ENCODE measurements at regions not wholly inside any gene's neighbourhood (a gene's known extent, or its start where the extent isn't known, plus 50 kb on each side); places are given as distances from the start of the nearest gene placed in this dataset.

DNA sequence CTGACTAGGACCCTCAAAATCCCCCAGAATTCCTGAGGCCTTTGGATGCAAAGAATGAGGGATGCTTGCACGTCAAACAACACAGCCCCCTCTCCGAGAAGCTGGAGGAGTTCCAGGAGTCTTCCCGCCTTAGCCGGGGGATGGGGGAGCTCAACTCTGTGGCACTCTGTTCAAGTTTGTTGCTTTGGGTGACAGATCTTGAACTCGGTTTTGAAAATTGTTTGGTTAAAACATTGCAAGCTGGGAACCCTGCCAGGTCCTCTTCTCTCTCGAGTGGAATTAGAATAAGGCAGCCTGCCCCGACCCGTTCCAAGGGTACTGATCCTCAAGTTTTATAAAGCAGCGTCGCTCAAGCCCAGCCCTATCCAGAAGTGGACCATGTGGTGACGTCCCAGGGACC is 244.1 kb downstream of the LOXHD1 start:
- TF ChIP-seq ETV6 (CRISPR knock-in tag; IDR thresholded peaks at IDR 0.05) (no peak), TEAD4 (CRISPR knock-in tag; IDR thresholded peaks at IDR 0.05) (no peak), RORB (CRISPR knock-in tag; IDR thresholded peaks at IDR 0.05) (no peak), ATF1 (CRISPR knock-in tag; IDR thresholded peaks at IDR 0.05) (no peak)
- TF ChIP-seq, protein P1, sequence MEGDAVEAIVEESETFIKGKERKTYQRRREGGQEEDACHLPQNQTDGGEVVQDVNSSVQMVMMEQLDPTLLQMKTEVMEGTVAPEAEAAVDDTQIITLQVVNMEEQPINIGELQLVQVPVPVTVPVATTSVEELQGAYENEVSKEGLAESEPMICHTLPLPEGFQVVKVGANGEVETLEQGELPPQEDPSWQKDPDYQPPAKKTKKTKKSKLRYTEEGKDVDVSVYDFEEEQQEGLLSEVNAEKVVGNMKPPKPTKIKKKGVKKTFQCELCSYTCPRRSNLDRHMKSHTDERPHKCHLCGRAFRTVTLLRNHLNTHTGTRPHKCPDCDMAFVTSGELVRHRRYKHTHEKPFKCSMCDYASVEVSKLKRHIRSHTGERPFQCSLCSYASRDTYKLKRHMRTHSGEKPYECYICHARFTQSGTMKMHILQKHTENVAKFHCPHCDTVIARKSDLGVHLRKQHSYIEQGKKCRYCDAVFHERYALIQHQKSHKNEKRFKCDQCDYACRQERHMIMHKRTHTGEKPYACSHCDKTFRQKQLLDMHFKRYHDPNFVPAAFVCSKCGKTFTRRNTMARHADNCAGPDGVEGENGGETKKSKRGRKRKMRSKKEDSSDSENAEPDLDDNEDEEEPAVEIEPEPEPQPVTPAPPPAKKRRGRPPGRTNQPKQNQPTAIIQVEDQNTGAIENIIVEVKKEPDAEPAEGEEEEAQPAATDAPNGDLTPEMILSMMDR (IDR thresholded peaks at IDR 0.05) = no peak
- TF ChIP-seq, protein P2, sequence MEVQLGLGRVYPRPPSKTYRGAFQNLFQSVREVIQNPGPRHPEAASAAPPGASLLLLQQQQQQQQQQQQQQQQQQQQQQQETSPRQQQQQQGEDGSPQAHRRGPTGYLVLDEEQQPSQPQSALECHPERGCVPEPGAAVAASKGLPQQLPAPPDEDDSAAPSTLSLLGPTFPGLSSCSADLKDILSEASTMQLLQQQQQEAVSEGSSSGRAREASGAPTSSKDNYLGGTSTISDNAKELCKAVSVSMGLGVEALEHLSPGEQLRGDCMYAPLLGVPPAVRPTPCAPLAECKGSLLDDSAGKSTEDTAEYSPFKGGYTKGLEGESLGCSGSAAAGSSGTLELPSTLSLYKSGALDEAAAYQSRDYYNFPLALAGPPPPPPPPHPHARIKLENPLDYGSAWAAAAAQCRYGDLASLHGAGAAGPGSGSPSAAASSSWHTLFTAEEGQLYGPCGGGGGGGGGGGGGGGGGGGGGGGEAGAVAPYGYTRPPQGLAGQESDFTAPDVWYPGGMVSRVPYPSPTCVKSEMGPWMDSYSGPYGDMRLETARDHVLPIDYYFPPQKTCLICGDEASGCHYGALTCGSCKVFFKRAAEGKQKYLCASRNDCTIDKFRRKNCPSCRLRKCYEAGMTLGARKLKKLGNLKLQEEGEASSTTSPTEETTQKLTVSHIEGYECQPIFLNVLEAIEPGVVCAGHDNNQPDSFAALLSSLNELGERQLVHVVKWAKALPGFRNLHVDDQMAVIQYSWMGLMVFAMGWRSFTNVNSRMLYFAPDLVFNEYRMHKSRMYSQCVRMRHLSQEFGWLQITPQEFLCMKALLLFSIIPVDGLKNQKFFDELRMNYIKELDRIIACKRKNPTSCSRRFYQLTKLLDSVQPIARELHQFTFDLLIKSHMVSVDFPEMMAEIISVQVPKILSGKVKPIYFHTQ (CRISPR knock-in tag; IDR thresholded peaks at IDR 0.05) = no peak
